GM19099 (cell line): ENCODE measurements at regions not wholly inside any gene's neighbourhood (a gene's known extent, or its start where the extent isn't known, plus 50 kb on each side); places are given as distances from the start of the nearest gene placed in this dataset.

ENCODE experiments used
- POLR2A ChIP-seq: IDR thresholded peaks from 3 replicates; pipeline ENCODE4 v1.6.1; 2011; ENCODE audit warnings: low read depth; ENCODE audit not compliant: insufficient read length; ENCODE audit errors: extremely low read depth

DNA sequence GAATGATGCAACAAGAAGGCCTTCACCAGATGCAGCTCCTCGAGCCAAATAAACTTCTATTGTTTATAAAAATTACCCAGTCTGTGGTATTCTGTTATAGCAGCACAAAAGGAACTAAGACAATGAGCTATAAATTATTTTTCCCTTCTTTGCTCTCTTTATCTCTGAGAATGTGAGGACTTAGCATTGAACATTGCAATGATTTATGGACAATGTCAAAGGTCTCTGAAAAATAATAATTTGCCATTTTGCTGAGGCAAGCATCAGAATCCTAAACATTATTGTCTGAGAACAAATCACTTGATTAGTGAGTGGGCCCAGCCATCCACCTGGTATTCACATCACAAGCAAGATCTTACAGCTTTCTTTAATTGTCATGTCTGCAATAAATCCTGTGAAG, 95.4 kb upstream of the SSBP2 start:
- no peak for TF ChIP-seq POLR2A

DNA sequence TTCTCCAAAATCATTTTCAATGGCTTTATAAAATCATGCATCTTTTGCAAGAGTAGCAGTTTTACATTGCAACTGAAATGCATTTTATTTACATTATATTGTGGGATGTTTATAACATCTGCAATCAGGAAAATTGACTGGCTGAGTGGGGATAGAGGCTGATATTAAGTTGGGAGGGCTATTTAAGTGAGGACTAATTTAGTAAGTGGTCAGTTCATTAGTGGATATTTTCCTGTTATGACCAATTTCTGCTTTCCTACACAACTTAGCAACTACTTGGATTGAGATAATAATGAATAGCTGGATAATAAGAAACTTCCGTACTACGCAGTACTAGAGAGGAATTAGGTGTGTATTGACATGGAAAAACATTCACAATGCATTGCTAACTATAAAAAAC, 92.9 kb upstream of the SSBP2 start:
- no peak for TF ChIP-seq POLR2A

DNA sequence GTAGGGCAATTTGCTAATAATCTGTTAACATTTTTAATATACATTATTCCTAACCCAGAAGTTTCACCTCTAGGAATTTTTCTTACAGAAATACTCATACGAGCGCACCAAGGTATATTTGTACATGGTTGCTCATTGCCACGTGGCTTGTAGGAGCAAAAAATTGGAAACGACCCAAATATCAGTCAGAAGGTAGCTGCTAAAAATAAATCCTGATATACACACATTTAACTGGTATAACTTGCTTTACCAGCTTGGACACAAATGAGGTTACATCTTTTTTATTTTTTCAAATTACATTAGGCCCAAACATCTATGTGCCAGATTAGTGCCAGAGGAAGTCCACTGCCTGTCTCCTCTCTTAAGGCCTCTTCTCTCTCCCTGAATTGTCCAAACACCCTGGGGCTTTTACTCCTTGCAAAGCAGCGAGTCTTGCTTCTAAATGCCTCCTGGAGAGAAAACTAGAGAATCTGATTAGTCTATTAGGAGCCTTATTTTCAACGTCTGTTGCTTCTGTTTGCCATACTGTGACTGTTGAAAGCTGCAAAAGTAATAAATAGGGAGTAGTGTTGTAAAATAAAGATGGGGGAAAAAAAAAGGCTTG, 92.0 kb upstream of the SSBP2 start:
- no peak for TF ChIP-seq POLR2A

DNA sequence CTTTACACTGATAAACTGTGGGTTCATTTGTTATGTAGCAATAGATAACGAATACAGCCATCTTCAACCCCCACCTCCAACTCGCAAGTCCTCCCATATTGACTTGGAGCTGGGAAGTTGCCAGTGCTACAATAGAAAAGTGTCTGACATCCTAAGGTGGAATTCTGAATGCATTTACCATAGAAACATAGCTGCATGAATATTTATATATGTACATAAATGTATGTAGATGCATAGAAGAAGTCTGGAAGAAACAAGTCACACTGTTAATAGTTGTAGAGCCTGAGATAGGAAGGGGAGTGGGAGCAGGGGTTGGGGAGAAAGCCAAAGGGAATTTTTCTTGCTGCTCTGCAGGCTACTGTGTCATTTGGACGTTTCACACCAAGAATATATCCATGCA, 88.1 kb upstream of the SSBP2 start:
- TF ChIP-seq POLR2A: no peak

GRCh38 chr5:81838307-81838906, 87.5 kb upstream of the SSBP2 start:
- TF ChIP-seq POLR2A: no peak

DNA sequence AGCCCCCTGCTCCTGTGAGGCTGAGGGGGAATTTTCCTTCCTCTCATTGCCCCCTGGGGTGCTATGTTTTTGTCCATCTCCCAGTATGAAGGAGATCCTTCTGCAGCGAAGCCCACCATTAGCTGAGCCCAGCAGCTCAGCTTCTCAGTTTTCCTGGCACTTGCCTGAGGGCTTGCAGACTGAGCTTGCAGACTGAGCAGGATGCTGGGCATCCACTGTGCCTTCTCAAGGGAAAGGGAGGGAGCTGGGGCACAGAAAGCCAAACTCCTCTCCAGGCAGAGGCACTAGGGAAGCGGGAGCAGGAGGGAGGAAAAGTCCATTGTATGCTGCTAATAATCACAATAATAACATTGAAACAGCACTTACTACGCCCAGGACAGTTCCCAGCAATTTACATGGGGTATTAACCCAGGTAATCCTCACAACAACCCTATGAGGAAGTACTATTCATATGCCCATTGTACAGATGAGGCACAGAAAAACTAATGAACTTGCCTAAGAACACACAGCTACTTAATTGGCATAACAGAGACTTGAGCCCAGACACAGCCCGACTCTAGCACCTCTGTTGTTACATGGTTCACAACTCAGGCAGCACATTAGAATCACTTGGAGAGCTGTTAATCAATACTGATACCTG, 86.9 kb upstream of the SSBP2 start:
- no peak for TF ChIP-seq POLR2A

DNA sequence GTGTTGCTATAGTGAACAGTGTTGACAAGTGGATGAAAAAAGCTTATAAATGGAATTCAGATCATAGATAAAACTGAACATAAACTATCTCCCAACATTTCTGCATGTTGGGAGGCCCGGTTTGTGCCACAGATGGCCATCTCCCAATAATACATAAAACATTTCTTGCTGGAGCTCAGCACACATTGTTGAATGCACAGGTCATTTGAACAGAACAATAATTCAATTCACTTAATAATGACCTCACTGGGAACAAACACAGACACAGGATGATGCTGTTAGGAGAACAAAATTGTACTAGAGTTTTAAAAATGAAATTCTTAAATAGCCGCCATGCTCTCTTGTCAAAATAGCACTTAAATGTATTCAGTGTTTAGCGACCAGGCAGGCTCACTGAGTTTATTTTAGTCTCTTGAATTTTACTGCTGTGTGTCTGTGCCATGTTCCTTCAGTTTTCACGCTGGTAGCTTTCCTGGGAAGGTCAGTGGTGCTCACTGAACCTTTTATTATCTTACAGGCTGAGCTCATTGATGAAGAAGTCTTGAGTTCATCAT, 85.0 kb upstream of the SSBP2 start:
- TF ChIP-seq POLR2A: no peak

- TF ChIP-seq POLR2A: no peak
Measured at GRCh38 chr5:81834021-81834660, 83.2 kb upstream of the SSBP2 start.

DNA sequence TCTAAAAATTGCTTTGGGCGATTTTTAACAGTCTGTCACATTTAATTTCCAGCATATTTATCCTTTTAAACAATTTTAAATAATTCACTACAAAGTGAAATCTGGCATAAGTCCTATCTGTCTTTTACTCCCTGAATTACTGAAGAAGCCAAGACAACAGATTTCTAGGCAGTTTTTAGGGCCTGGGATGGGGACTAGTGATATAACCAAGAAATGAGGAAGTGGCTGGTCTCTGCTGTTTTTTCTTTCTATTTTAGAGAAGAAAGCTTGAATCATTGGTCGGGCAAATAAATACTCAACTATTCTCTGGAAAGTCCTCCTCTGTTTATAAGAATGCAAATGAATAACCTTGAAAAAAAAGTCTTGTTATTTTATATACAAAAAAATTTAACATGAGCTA, 79.7 kb upstream of the SSBP2 start:
- no peak for TF ChIP-seq POLR2A

- no peak for TF ChIP-seq POLR2A
Measured at GRCh38 chr5:81829242-81829641, 78.3 kb upstream of the SSBP2 start.

GRCh38 chr5:81827500-81827899, 76.6 kb upstream of the SSBP2 start:
- TF ChIP-seq POLR2A: no peak

DNA sequence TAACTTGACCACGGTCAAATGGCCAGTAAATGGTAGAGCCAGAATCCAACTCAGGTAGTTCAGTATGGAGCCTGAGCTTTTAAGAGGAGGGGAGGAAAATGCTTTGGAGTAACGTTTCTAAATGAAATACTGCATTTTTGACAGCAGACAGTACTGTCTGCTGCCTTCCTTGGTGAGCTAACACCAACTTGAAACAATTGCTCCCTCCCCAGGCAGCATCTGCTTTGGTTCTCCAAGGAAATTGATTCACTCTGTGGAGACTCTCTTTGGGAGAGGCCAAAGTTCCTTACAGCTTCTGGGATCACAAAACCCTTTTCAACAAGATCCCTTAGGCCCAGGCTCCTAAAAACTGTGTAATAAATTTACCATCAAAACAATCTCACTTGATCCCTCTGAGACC, 75.2 kb upstream of the SSBP2 start:
- TF ChIP-seq POLR2A: no peak

DNA sequence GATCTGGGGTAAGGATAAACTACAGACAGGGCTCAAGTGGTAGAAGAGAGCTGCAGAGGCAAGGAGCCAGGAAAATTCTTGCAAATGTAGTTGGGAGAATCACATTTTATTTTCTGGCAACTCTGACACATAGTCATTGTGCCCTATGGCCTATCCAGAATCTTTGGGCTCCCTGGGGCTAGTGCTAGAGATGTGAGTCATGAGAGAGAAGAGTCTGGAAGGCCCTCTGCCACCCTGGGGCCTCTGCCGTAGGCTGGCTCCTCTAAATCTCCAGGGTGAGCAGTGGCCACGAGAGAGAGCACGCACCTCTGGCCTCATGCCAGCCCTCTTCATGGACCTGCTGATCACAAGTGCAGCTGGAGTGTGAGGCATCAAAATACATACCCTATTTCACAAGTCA, 74.3 kb upstream of the SSBP2 start:
- no peak for TF ChIP-seq POLR2A

GRCh38 chr5:81820863-81821262, 70.0 kb upstream of the SSBP2 start:
- TF ChIP-seq POLR2A: no peak

DNA sequence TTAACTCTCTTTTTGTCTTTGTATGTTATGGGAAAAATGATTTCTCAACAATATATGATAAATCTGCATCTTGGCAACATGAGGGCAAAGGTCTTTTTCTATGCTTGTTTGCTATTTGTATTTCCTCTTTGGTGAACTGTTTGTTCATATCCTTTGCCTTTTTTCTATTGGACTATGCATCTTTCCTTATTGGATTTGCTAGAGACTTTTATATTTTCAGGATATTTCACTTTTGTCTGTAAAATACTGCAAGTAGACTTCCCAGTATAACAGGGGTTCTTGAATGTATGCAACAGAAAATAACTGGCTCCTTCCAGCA, 69.4 kb upstream of the SSBP2 start:
- TF ChIP-seq POLR2A: no peak
